Liver (tissue), 8 donors: ENCODE measurements at regions not wholly inside any gene's neighbourhood (a gene's known extent, or its start where the extent isn't known, plus 50 kb on each side); places are given as distances from the start of the nearest gene placed in this dataset.

Experiments used
- DNase-seq: peaks from one replicate; pipeline ENCODE4 v3.0.0-alpha.2; 2017; ENCODE audit warnings: low spot score
- H3K27ac ChIP-seq, 2 donors: one replicate each; pipeline ENCODE4 v1.7.0; 2013; ENCODE audit warnings: inconsistent platforms in 2 of 2, low read length in 2 of 2, control low read depth in 1 of 2, low read depth in 1 of 2, mild to moderate bottlenecking in 1 of 2
- H3K27me3 ChIP-seq, 4 donors: one replicate each; pipeline versions ENCODE4 v1.6.1 to v1.7.0; 2013; ENCODE audit warnings: low read length in 3 of 4, inconsistent platforms in 1 of 4, mild to moderate bottlenecking in 1 of 4, moderate library complexity in 1 of 4; ENCODE audit not compliant: control insufficient read depth in 4 of 4, insufficient read depth in 4 of 4
- H3K36me3 ChIP-seq, 4 donors: one replicate each; pipeline versions ENCODE4 v1.6.1 to v1.7.0; 2013; ENCODE audit warnings: low read length in 3 of 4, mild to moderate bottlenecking in 3 of 4, low read depth in 1 of 4, moderate library complexity in 1 of 4; ENCODE audit not compliant: control insufficient read depth in 4 of 4, insufficient read depth in 3 of 4
- H3K4me1 ChIP-seq, 4 donors: one replicate each; pipeline versions ENCODE4 v1.6.1 to v1.7.0; 2013; ENCODE audit warnings: low read length in 3 of 4, mild to moderate bottlenecking in 3 of 4, moderate library complexity in 1 of 4; ENCODE audit not compliant: control insufficient read depth in 4 of 4, insufficient read depth in 4 of 4
- H3K4me3 ChIP-seq, 3 donors: one replicate each; pipeline versions ENCODE4 v1.6.1 to v1.7.0; 2013; ENCODE audit warnings: low read length in 3 of 3, control low read depth in 1 of 3, low read depth in 1 of 3, mild to moderate bottlenecking in 1 of 3
- H3K9ac ChIP-seq, 2 donors: one replicate each; pipeline ENCODE4 v1.7.0; 2013; ENCODE audit warnings: low read length in 2 of 2, mild to moderate bottlenecking in 2 of 2, moderate library complexity in 2 of 2, control low read depth in 1 of 2, low read depth in 1 of 2
- H3K9me3 ChIP-seq, 4 donors: one replicate each; pipeline versions ENCODE4 v1.6.1 to v1.7.0; 2013; ENCODE audit warnings: low read length in 3 of 4; ENCODE audit not compliant: control insufficient read depth in 4 of 4
- EGR1 ChIP-seq, 2 donors: IDR thresholded peaks; 2 replicates each; pipeline ENCODE4 v1.6.1; 2016 to 2018; ENCODE audit warnings: antibody characterized with exemption in 2 of 2, low read depth in 2 of 2
- FOXA1 ChIP-seq: IDR thresholded peaks from 2 replicates; pipeline ENCODE4 v1.6.1; 2016; ENCODE audit warnings: antibody characterized with exemption
- GABPA ChIP-seq, 2 donors: IDR thresholded peaks in 1 of 2; conservative IDR thresholded peaks in 1 of 2; 2 replicates each; pipeline ENCODE4 v1.6.1; 2016; ENCODE audit warnings: antibody characterized with exemption in 2 of 2, mild to moderate bottlenecking in 1 of 2, moderate library complexity in 1 of 2
- HNF4A ChIP-seq, 2 donors: conservative IDR thresholded peaks; 2 replicates each; pipeline ENCODE4 v1.6.1; 2016; ENCODE audit warnings: antibody characterized with exemption in 2 of 2, mild to moderate bottlenecking in 2 of 2
- HNF4G ChIP-seq: IDR thresholded peaks from 2 replicates; pipeline ENCODE4 v1.6.1; 2016; ENCODE audit warnings: antibody characterized with exemption
- JUND ChIP-seq, 2 donors: IDR thresholded peaks; 2 replicates each; pipeline ENCODE4 v1.6.1; 2016; ENCODE audit warnings: antibody characterized with exemption in 2 of 2
- NR2F2 ChIP-seq: IDR thresholded peaks from 2 replicates; pipeline ENCODE4 v1.6.1; 2016; ENCODE audit warnings: antibody characterized with exemption
- RAD21 ChIP-seq, 2 donors: IDR thresholded peaks; 2 replicates each; pipeline ENCODE4 v1.6.1; 2016; ENCODE audit warnings: antibody characterized with exemption in 2 of 2, mild to moderate bottlenecking in 2 of 2
- RXRA ChIP-seq, 2 donors: IDR thresholded peaks; 2 replicates each; pipeline ENCODE4 v1.6.1; 2017 to 2018; ENCODE audit warnings: antibody characterized with exemption in 2 of 2, mild to moderate bottlenecking in 1 of 2
- SP1 ChIP-seq: IDR thresholded peaks from 2 replicates; pipeline ENCODE4 v1.6.1; 2018; ENCODE audit warnings: antibody characterized with exemption, mild to moderate bottlenecking
- TAF1 ChIP-seq: conservative IDR thresholded peaks from 2 replicates; pipeline ENCODE4 v1.6.1; 2016; ENCODE audit warnings: antibody characterized with exemption, mild to moderate bottlenecking
- YY1 ChIP-seq: IDR thresholded peaks from 2 replicates; pipeline ENCODE4 v1.6.1; 2016; ENCODE audit warnings: antibody characterized with exemption, mild to moderate bottlenecking
- WGBS: extraction: QIAGEN DNeasy Blood & Tissue Kit; methylation state at CpG from one replicate; pipeline ENCODE4 v1.1.7; 2013; 5-methylcytosine and 5-hydroxymethylcytosine counted together
- TF ChIP-seq, protein P1 (sequence below): IDR thresholded peaks from 2 replicates; pipeline ENCODE4 v1.6.1; 2016; ENCODE audit warnings: antibody characterized with exemption, mild to moderate bottlenecking
- TF ChIP-seq, protein P2 (sequence below): IDR thresholded peaks from 2 replicates; pipeline ENCODE4 v1.6.1; 2016; ENCODE audit warnings: antibody characterized with exemption
- TF ChIP-seq, protein P3 (sequence below): IDR thresholded peaks from 2 replicates; pipeline ENCODE4 v1.6.1; 2016; ENCODE audit warnings: antibody characterized with exemption
- TF ChIP-seq, protein P4 (sequence below): fragments of 150-350 bp; IDR thresholded peaks from 2 replicates; pipeline ENCODE4 v1.5.1; 2017; ENCODE audit warnings: improper control_type of control experiment, low read depth, low read length; ENCODE audit not compliant: missing input control
- donor health status: healthy.
- donor health status: healthy.
- donor health status: healthy.
- donor health status: healthy.
- donor health status: healthy.

DNA sequence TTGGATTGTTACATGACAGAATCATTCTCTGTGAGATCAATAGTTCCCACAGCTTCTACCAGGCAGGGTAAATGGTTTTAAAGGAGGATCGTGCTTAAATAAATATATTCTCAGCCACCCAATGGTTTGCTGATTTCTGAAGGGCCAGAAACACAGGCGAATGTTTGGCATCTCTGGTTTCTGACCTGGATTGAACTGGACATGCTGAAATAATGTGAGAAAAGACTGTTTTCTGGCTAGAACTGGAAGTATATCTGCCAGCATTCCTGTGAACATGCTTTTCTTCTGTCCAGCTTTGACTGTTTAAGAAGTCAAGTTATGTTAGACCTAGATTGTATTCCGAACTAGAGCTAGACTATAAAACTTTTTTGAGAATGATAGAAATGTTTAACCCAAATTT is 77.1 kb upstream of the COL3A1 start:
- Histone ChIP-seq H3K4me1 (no peaks in the 10 kb centered on the region), H3K9me3 (no peaks in the 10 kb centered on the region), H3K27ac (peak overlapping the region in 1 of 2 donors; percentile 3), H3K27me3 (no peaks in the 10 kb centered on the region), H3K4me3 (no peak overlapping the region), H3K9ac (no peak overlapping the region), H3K36me3 (no peaks in the 10 kb centered on the region)
- no peak for DNase-seq
- 36% methylated on average over 3 of the region's 3 CpGs for WGBS
- TF ChIP-seq SP1 (peak; percentile 8), RXRA (IDR thresholded peaks at IDR 0.05) (peak; percentile 15 to 48), RAD21 (IDR thresholded peaks at IDR 0.05) (peak in 1 of 2 donors; percentile 4)
- TF ChIP-seq, protein P1, sequence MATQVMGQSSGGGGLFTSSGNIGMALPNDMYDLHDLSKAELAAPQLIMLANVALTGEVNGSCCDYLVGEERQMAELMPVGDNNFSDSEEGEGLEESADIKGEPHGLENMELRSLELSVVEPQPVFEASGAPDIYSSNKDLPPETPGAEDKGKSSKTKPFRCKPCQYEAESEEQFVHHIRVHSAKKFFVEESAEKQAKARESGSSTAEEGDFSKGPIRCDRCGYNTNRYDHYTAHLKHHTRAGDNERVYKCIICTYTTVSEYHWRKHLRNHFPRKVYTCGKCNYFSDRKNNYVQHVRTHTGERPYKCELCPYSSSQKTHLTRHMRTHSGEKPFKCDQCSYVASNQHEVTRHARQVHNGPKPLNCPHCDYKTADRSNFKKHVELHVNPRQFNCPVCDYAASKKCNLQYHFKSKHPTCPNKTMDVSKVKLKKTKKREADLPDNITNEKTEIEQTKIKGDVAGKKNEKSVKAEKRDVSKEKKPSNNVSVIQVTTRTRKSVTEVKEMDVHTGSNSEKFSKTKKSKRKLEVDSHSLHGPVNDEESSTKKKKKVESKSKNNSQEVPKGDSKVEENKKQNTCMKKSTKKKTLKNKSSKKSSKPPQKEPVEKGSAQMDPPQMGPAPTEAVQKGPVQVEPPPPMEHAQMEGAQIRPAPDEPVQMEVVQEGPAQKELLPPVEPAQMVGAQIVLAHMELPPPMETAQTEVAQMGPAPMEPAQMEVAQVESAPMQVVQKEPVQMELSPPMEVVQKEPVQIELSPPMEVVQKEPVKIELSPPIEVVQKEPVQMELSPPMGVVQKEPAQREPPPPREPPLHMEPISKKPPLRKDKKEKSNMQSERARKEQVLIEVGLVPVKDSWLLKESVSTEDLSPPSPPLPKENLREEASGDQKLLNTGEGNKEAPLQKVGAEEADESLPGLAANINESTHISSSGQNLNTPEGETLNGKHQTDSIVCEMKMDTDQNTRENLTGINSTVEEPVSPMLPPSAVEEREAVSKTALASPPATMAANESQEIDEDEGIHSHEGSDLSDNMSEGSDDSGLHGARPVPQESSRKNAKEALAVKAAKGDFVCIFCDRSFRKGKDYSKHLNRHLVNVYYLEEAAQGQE = no peak
- TF ChIP-seq, protein P2, sequence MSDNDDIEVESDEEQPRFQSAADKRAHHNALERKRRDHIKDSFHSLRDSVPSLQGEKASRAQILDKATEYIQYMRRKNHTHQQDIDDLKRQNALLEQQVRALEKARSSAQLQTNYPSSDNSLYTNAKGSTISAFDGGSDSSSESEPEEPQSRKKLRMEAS = no peak

DNA sequence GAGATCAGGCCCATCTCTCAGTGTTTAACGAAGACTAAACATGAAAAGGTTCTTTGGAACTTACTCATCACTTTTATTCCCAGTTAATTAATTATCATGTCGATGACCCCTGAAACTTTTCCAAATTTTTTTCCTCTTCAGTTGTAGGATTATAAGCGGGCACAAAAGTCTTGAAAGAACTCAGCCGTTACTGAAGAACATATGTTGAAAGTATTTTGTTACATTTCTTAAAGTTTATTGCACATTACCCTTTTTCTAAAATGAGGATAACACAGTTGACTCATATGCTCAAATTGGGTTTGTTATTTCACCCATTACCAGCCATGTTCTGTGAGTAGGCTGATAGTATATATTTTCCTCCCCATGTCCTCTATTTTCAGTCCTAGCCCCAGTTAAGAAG is 75.9 kb upstream of the COL3A1 start:
- Histone ChIP-seq H3K9me3 (no peaks in the 10 kb centered on the region), H3K9ac (no peak overlapping the region), H3K36me3 (no peaks in the 10 kb centered on the region), H3K27me3 (no peaks in the 10 kb centered on the region), H3K4me3 (no peak overlapping the region), H3K27ac (no peak overlapping the region), H3K4me1 (no peaks in the 10 kb centered on the region)
- TF ChIP-seq RXRA (IDR thresholded peaks at IDR 0.05) (no peak), HNF4A (conservative IDR thresholded peaks at IDR 0.05) (no peak), FOXA1 (no peak), YY1 (no peak), HNF4G (no peak), RAD21 (IDR thresholded peaks at IDR 0.05) (no peak), EGR1 (IDR thresholded peaks at IDR 0.05; ENCODE audit: low read depth in 2 of 2) (no peak), NR2F2 (no peak), SP1 (no peak), GABPA (IDR thresholded peaks at IDR 0.05 in 1 of 2, conservative IDR thresholded peaks at IDR 0.05 in 1 of 2) (no peak), TAF1 (no peak), JUND (IDR thresholded peaks at IDR 0.05) (no peak)
- TF ChIP-seq, protein P3, sequence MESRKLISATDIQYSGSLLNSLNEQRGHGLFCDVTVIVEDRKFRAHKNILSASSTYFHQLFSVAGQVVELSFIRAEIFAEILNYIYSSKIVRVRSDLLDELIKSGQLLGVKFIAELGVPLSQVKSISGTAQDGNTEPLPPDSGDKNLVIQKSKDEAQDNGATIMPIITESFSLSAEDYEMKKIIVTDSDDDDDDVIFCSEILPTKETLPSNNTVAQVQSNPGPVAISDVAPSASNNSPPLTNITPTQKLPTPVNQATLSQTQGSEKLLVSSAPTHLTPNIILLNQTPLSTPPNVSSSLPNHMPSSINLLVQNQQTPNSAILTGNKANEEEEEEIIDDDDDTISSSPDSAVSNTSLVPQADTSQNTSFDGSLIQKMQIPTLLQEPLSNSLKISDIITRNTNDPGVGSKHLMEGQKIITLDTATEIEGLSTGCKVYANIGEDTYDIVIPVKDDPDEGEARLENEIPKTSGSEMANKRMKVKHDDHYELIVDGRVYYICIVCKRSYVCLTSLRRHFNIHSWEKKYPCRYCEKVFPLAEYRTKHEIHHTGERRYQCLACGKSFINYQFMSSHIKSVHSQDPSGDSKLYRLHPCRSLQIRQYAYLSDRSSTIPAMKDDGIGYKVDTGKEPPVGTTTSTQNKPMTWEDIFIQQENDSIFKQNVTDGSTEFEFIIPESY = no peak
- TF ChIP-seq, protein P4, sequence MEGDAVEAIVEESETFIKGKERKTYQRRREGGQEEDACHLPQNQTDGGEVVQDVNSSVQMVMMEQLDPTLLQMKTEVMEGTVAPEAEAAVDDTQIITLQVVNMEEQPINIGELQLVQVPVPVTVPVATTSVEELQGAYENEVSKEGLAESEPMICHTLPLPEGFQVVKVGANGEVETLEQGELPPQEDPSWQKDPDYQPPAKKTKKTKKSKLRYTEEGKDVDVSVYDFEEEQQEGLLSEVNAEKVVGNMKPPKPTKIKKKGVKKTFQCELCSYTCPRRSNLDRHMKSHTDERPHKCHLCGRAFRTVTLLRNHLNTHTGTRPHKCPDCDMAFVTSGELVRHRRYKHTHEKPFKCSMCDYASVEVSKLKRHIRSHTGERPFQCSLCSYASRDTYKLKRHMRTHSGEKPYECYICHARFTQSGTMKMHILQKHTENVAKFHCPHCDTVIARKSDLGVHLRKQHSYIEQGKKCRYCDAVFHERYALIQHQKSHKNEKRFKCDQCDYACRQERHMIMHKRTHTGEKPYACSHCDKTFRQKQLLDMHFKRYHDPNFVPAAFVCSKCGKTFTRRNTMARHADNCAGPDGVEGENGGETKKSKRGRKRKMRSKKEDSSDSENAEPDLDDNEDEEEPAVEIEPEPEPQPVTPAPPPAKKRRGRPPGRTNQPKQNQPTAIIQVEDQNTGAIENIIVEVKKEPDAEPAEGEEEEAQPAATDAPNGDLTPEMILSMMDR = no peak
- DNase-seq = no peak
- WGBS = 72% methylated on average over 4 of the region's 4 CpGs
